ENCODE measurements at regions not wholly inside any gene's neighbourhood (a gene's known extent, or its start where the extent isn't known, plus 50 kb on each side); places are given as distances from the start of the nearest gene placed in this dataset.

- Histone ChIP-seq H3K4me3 (no peak overlapping the region), H3K9me3 (no peaks in the 10 kb centered on the region), H3K27me3 (no peaks in the 10 kb centered on the region), H3K27ac (no peak overlapping the region), H3K36me3 (no peaks in the 10 kb centered on the region), H3K4me1 (no peaks in the 10 kb centered on the region)
- ATAC-seq (no peak), DNase-seq (no peak)
- intact Hi-C loops (cut with DNase I) = no loop called here
- WGBS, 4 donors = 92 to 98% (median 96%) methylated on average over 2 of the region's 2 CpGs
- no peak for TF ChIP-seq CTCF (IDR thresholded peaks at IDR 0.05)
- no peak for TF ChIP-seq POLR2A (IDR thresholded peaks at IDR 0.05)
These were observed 2087.6 kb upstream of the CELF4 start for GRCh38 chr18:39653221-39653620.

GRCh38 chr18:39648616-39649015, 2083.0 kb upstream of the CELF4 start:
- intact Hi-C loops (cut with DNase I) = no loop called here
- ATAC-seq (no peak), DNase-seq (no peak)
- no peak overlapping the region for H3K4me3 ChIP-seq
- H3K36me3 ChIP-seq = no peaks in the 10 kb centered on the region
- H3K4me1 ChIP-seq = no peaks in the 10 kb centered on the region
- TF ChIP-seq POLR2A (IDR thresholded peaks at IDR 0.05) (no peak), CTCF (IDR thresholded peaks at IDR 0.05) (no peak)
- H3K9me3 ChIP-seq = no peaks in the 10 kb centered on the region
- 93 to 100% (median 97%) methylated on average over 1 of the region's 1 CpG for WGBS, 4 donors
- no peak overlapping the region for H3K27ac ChIP-seq
- H3K27me3 ChIP-seq = no peaks in the 10 kb centered on the region

- no peak for DNase-seq
- TF ChIP-seq POLR2A (IDR thresholded peaks at IDR 0.05) (no peak), CTCF (IDR thresholded peaks at IDR 0.05) (no peak)
- Histone ChIP-seq H3K4me3 (no peak overlapping the region), H3K4me1 (no peaks in the 10 kb centered on the region), H3K27ac (no peak overlapping the region), H3K27me3 (no peaks in the 10 kb centered on the region), H3K9me3 (no peaks in the 10 kb centered on the region), H3K36me3 (no peaks in the 10 kb centered on the region)
- 30 to 40% (median 36%) methylated on average over 4 of the region's 4 CpGs for WGBS, 4 donors
- intact Hi-C loops (cut with DNase I) = no loop called here
- ATAC-seq = no peak
These were observed 2082.3 kb upstream of the CELF4 start for GRCh38 chr18:39647627-39648534.

- no peaks in the 10 kb centered on the region for H3K4me1 ChIP-seq
- H3K9me3 ChIP-seq = peaks cover 0 to 6% (median 0%) of the 10 kb centered on the region in 12 donors
- DNase-seq (no peak), ATAC-seq (no peak)
- H3K27me3 ChIP-seq = no peaks in the 10 kb centered on the region
- WGBS, 4 donors = 75 to 87% (median 77%) methylated on average over 1 of the region's 1 CpG
- no peaks in the 10 kb centered on the region for H3K36me3 ChIP-seq
- TF ChIP-seq CTCF (IDR thresholded peaks at IDR 0.05) (no peak), POLR2A (IDR thresholded peaks at IDR 0.05) (no peak)
- H3K27ac ChIP-seq = no peak overlapping the region
- no peak overlapping the region for H3K4me3 ChIP-seq
- intact Hi-C loops (cut with DNase I) = no loop called here
These were observed 2072.6 kb upstream of the CELF4 start for GRCh38 chr18:39638224-39638623.
